OCI-LY1 (cell line): ENCODE measurements at regions not wholly inside any gene's neighbourhood (a gene's known extent, or its start where the extent isn't known, plus 50 kb on each side); places are given as distances from the start of the nearest gene placed in this dataset.

Source experiments
- H2AFZ ChIP-seq: fragments of 200-600 bp; sonication (generic), shearing (Covaris generic); 2 replicates; pipeline ENCODE4 v1.6.0; 2014; ENCODE audit warnings: antibody characterized with exemption, mild to moderate bottlenecking, low read length
- H3F3A ChIP-seq: fragments of 200-600 bp; sonication (generic), shearing (Covaris generic); 2 replicates; pipeline ENCODE4 v1.6.0; 2014; ENCODE audit warnings: mild to moderate bottlenecking, antibody characterized with exemption, low read length, moderate library complexity; ENCODE audit not compliant: insufficient read depth
- H3K27ac ChIP-seq: fragments of 200-600 bp; sonication (generic); 2 replicates; pipeline ENCODE4 v1.5.1; 2014; ENCODE audit warnings: low read length, mixed run types, mild to moderate bottlenecking, low read depth; ENCODE audit not compliant: poor library complexity, severe bottlenecking
- H3K27me3 ChIP-seq: fragments of 200-600 bp; sonication (generic); 2 replicates; pipeline ENCODE4 v1.6.0; 2014; ENCODE audit warnings: antibody characterized with exemption, mild to moderate bottlenecking, low read length, moderate library complexity; ENCODE audit not compliant: insufficient read depth
- H3K36me3 ChIP-seq: fragments of 200-600 bp; sonication (generic); 2 replicates; pipeline ENCODE4 v1.6.1; 2014; ENCODE audit warnings: mild to moderate bottlenecking, antibody characterized with exemption, low read length, moderate library complexity, mixed read lengths; ENCODE audit not compliant: insufficient read depth
- H3K4me1 ChIP-seq: fragments of 200-600 bp; sonication (generic); 2 replicates; pipeline ENCODE4 v1.5.1; 2014; ENCODE audit warnings: mild to moderate bottlenecking, low read length, moderate library complexity; ENCODE audit not compliant: insufficient read depth, severe bottlenecking
- H3K4me2 ChIP-seq: fragments of 200-600 bp; sonication (generic), shearing (Covaris generic); 2 replicates; pipeline ENCODE4 v1.6.1; 2014; ENCODE audit warnings: low read length
- H3K4me3 ChIP-seq: fragments of 200-600 bp; sonication (generic); 2 replicates; pipeline ENCODE4 v1.5.1; 2014; ENCODE audit warnings: low read length, low read depth, mild to moderate bottlenecking, mixed read lengths; ENCODE audit not compliant: poor library complexity, severe bottlenecking
- H3K79me2 ChIP-seq: fragments of 200-600 bp; shearing (Covaris generic); 2 replicates; pipeline ENCODE4 v1.6.1; 2016; ENCODE audit warnings: mixed run types, low read length, mixed read lengths; ENCODE audit not compliant: insufficient read depth
- H3K9ac ChIP-seq: fragments of 200-600 bp; sonication (generic), shearing (Covaris generic); 2 replicates; pipeline ENCODE4 v1.6.1; 2014; ENCODE audit warnings: mild to moderate bottlenecking, low read length, mixed read lengths
- H3K9me2 ChIP-seq: fragments of 200-600 bp; sonication (generic), shearing (Covaris generic); 2 replicates; pipeline ENCODE4 v1.6.1; 2014; ENCODE audit warnings: low read depth, mild to moderate bottlenecking, low read length, mixed read lengths
- H3K9me3 ChIP-seq: fragments of 200-600 bp; shearing (Covaris generic); 2 replicates; pipeline ENCODE4 v1.6.1; 2014; ENCODE audit warnings: low read length, mixed read lengths
- H4K20me1 ChIP-seq: fragments of 200-600 bp; sonication (generic), shearing (Covaris generic); 2 replicates; pipeline ENCODE4 v1.6.0; 2016; ENCODE audit warnings: mild to moderate bottlenecking, low read length; ENCODE audit not compliant: insufficient read depth
- CTCF ChIP-seq: fragments of 200-600 bp; sonication (generic), shearing (Covaris generic); IDR thresholded peaks from 2 replicates; pipeline ENCODE4 v1.5.1; 2017; ENCODE audit warnings: mild to moderate bottlenecking, antibody characterized with exemption, low read length, moderate library complexity, mixed read lengths
- EZH2 ChIP-seq: fragments of 200-600 bp; sonication (generic), shearing (Covaris generic); IDR thresholded peaks from 2 replicates; pipeline ENCODE4 v1.8.0; 2017; ENCODE audit warnings: borderline replicate concordance, mixed run types, mild to moderate bottlenecking, antibody characterized with exemption, low read length, moderate library complexity, mixed read lengths

DNA sequence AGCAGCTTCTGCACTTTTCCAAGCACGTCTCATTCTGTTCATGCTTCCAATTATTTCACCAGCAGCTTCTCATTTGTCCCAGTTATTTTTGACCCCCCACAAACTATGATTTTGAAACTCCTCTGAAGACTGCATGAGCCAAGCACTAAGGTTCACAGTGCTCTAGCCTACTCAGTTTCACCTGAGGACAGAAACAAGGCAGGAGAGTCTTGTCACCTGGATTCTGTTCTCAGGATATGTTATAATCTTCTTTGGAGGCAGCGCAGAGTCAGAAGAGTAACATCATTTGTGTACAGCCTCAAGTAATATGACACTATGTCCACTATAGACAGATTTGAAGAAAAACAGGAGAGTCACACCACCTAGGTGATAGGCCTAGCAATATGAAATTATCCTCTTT is 985.1 kb upstream of the TSPY4 start:
- TF ChIP-seq EZH2 (no peak), CTCF (no peak)
- H3K4me2 ChIP-seq = no peak overlapping the region
- H2AFZ ChIP-seq = no peak overlapping the region
- no peak overlapping the region for H3K4me3 ChIP-seq
- H4K20me1 ChIP-seq = no peaks in the 10 kb centered on the region
- H3K9me2 ChIP-seq = no peaks in the 10 kb centered on the region
- no peaks in the 10 kb centered on the region for H3K79me2 ChIP-seq
- no peaks in the 10 kb centered on the region for H3F3A ChIP-seq
- H3K27me3 ChIP-seq = no peaks in the 10 kb centered on the region
- H3K9me3 ChIP-seq = no peaks in the 10 kb centered on the region
- no peak overlapping the region for H3K27ac ChIP-seq
- H3K36me3 ChIP-seq = no peaks in the 10 kb centered on the region
- no peak overlapping the region for H3K9ac ChIP-seq
- no peaks in the 10 kb centered on the region for H3K4me1 ChIP-seq

- H3K9me2 ChIP-seq = no peaks in the 10 kb centered on the region
- H3K4me2 ChIP-seq = no peak overlapping the region
- no peak overlapping the region for H3K4me3 ChIP-seq
Observed at GRCh38 chrY:8358161-8358560, 979.1 kb upstream of the TSPY4 start.

DNA sequence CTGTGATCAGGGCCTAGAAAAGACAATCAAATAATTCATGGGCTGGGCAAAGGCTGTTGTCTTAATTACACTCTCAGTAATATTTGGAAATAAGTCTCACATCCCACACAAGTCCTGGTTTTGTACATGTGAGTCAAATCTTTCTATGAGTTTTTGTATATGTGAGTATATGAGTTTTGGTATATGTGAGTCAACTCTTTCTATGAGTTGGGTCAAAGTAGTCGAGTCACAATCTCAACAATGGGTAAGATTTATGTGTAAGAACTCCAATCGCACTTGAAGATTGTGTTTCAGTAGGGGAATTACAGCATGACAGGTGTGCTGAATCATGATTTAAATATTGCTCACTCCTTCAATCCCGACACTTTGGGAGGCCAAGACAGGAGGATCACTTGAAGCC is 975.5 kb upstream of the TSPY4 start:
- no peak overlapping the region for H3K27ac ChIP-seq
- TF ChIP-seq CTCF = no peak
- TF ChIP-seq EZH2 = no peak
- H3K36me3 ChIP-seq = no peaks in the 10 kb centered on the region
- no peak overlapping the region for H3K4me2 ChIP-seq
- H3K79me2 ChIP-seq = no peaks in the 10 kb centered on the region
- no peaks in the 10 kb centered on the region for H3F3A ChIP-seq
- no peaks in the 10 kb centered on the region for H3K27me3 ChIP-seq
- no peak overlapping the region for H3K4me3 ChIP-seq
- H3K4me1 ChIP-seq = no peaks in the 10 kb centered on the region
- H3K9ac ChIP-seq = no peak overlapping the region
- no peaks in the 10 kb centered on the region for H4K20me1 ChIP-seq
- H3K9me3 ChIP-seq = no peaks in the 10 kb centered on the region
- no peaks in the 10 kb centered on the region for H3K9me2 ChIP-seq
- no peak overlapping the region for H2AFZ ChIP-seq

More at GRCh38 chrY:8358161-8358560, 979.1 kb upstream of the TSPY4 start:
- H3K79me2 ChIP-seq = no peaks in the 10 kb centered on the region
- no peaks in the 10 kb centered on the region for H3K4me1 ChIP-seq
- TF ChIP-seq CTCF = no peak
- TF ChIP-seq EZH2 = no peak
- no peak overlapping the region for H2AFZ ChIP-seq
- no peak overlapping the region for H3K9ac ChIP-seq
- H3K9me3 ChIP-seq = no peaks in the 10 kb centered on the region
- no peaks in the 10 kb centered on the region for H3F3A ChIP-seq
- H3K36me3 ChIP-seq = no peaks in the 10 kb centered on the region
- no peaks in the 10 kb centered on the region for H4K20me1 ChIP-seq
- no peak overlapping the region for H3K27ac ChIP-seq
- H3K27me3 ChIP-seq = no peaks in the 10 kb centered on the region
